Smooth muscle cell (in vitro differentiated cells): ENCODE measurements at regions not wholly inside any gene's neighbourhood (a gene's known extent, or its start where the extent isn't known, plus 50 kb on each side); places are given as distances from the start of the nearest gene placed in this dataset.
"Not testable (repeated sequence)": the region's sequence is repeated elsewhere in the genome, so short reads cannot be mapped to it uniquely, and the experiment has no call there.

Source experiments
- DNase-seq: peaks from one replicate; lab custom pipeline; 2025; ENCODE audit not compliant: unreplicated experiment; lab: John Stamatoyannopoulos, UW
- H2AFZ ChIP-seq: fragments of 200-600 bp; sonication (generic); 2 replicates; pipeline ENCODE4 v1.6.0; 2016; ENCODE audit warnings: antibody characterized with exemption, low read depth, mild to moderate bottlenecking
- H3F3A ChIP-seq: fragments of 200-600 bp; sonication (generic); 2 replicates; pipeline ENCODE4 v1.6.0; 2017; ENCODE audit warnings: antibody characterized with exemption, low read depth
- H3K27ac ChIP-seq: fragments of 200-600 bp; sonication (generic); 2 replicates; pipeline ENCODE4 v1.5.1; 2016; ENCODE audit warnings: low read depth, mild to moderate bottlenecking
- H3K27me3 ChIP-seq: fragments of 200-600 bp; sonication (generic); 2 replicates; pipeline ENCODE4 v1.6.1; 2016; ENCODE audit warnings: low read depth, mild to moderate bottlenecking
- H3K36me3 ChIP-seq: fragments of 200-600 bp; sonication (generic); 2 replicates; pipeline ENCODE4 v1.5.1; 2016; ENCODE audit warnings: low read depth
- H3K4me1 ChIP-seq: fragments of 200-600 bp; sonication (generic); 2 replicates; pipeline ENCODE4 v1.5.1; 2016; ENCODE audit warnings: low read depth
- H3K4me2 ChIP-seq: fragments of 200-600 bp; sonication (generic); 2 replicates; pipeline ENCODE4 v1.6.0; 2016; ENCODE audit warnings: mild to moderate bottlenecking
- H3K4me3 ChIP-seq: fragments of 200-600 bp; sonication (generic); 2 replicates; pipeline ENCODE4 v1.5.1; 2016; ENCODE audit warnings: mild to moderate bottlenecking
- H3K79me2 ChIP-seq: fragments of 200-600 bp; sonication (generic); 2 replicates; pipeline ENCODE4 v1.6.0; 2016; ENCODE audit warnings: low read depth, mild to moderate bottlenecking
- H3K9ac ChIP-seq: fragments of 200-600 bp; sonication (generic); 2 replicates; pipeline ENCODE4 v1.6.0; 2016; ENCODE audit warnings: low read depth
- H3K9me3 ChIP-seq: fragments of 200-600 bp; sonication (generic); replicated peaks from 2 replicates; pipeline ENCODE4 v1.5.1; 2016; ENCODE audit warnings: low read depth
- H4K20me1 ChIP-seq: fragments of 200-600 bp; sonication (generic); 2 replicates; pipeline ENCODE4 v1.6.0; 2016; ENCODE audit warnings: low read depth
- CTCF ChIP-seq: fragments of 200-600 bp; sonication (generic); IDR thresholded peaks from 2 replicates; pipeline ENCODE4 v1.5.1; 2017; ENCODE audit warnings: borderline replicate concordance, mild to moderate bottlenecking, antibody characterized with exemption; ENCODE audit not compliant: insufficient read depth, poor library complexity, severe bottlenecking
- WGBS: methylation state at CpG from one replicate; pipeline ENCODE4 v1.1.7; 2016; ENCODE audit warnings: low lambda C conversion rate; 5-methylcytosine and 5-hydroxymethylcytosine counted together

DNA sequence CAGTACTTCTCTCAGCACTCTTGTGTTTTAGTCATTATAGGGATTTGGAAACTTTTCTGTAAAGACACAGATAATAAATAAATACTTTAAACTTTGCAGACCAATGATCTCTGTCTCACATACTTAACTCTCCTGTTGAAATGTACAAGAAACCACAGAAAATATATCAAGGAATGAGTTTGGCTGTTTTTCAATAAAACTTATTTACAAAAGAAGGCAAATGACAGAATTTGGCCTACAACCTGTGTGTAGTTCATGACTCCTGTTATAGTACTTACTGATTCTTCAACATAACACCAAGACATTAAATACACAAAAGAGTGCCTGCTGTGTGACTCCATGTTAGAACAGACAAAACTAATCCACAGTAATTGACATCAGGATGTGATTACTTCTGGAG, 510.0 kb upstream of the PHF14 start:
- Histone ChIP-seq H3K9ac (no peak overlapping the region), H3K36me3 (no peaks in the 10 kb centered on the region)
- TF ChIP-seq CTCF: no peak

DNA sequence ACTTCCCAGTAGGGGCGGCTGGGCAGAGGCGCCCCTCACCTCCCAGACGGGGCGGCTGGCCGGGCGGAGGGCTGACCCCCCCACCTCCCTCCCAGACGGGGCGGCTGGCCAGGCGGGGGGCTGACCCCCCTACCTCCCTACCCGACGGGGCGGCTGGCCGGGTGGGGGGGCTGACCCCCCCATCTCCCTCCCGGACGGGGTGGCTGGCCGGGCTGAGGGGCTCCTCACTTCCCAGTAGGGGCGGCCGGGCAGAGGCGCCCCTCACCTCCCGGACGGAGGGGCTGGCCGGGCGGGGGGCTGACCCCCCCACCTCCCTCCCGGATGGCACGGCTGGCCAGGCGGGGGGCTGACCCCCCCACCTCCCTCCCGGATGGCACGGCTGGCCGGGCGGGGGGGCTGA, 508.1 kb upstream of the PHF14 start:
- not testable (repeated sequence) for H4K20me1 ChIP-seq, H3K4me1 ChIP-seq, H2AFZ ChIP-seq, H3K27me3 ChIP-seq, H3K36me3 ChIP-seq, H3K79me2 ChIP-seq, H3K9me3 ChIP-seq, H3K9ac ChIP-seq, H3K4me3 ChIP-seq, H3F3A ChIP-seq, DNase-seq, H3K27ac ChIP-seq, H3K4me2 ChIP-seq
- no CpG with 5 or more reads among the region's 30 CpGs for WGBS

More for the DNA sequence above, 510.0 kb upstream of the PHF14 start:
- no peaks in the 10 kb centered on the region for H3K4me1 ChIP-seq
- no peak overlapping the region for H3K4me2 ChIP-seq
- no peak overlapping the region for H2AFZ ChIP-seq
- no peaks in the 10 kb centered on the region for H3K79me2 ChIP-seq
- H3K9me3 ChIP-seq: no peaks in the 10 kb centered on the region
- no peak for DNase-seq
- H3K27me3 ChIP-seq: no peaks in the 10 kb centered on the region
- H4K20me1 ChIP-seq: no peaks in the 10 kb centered on the region
- no peak overlapping the region for H3K4me3 ChIP-seq
- no peaks in the 10 kb centered on the region for H3F3A ChIP-seq
- no peak overlapping the region for H3K27ac ChIP-seq

DNA sequence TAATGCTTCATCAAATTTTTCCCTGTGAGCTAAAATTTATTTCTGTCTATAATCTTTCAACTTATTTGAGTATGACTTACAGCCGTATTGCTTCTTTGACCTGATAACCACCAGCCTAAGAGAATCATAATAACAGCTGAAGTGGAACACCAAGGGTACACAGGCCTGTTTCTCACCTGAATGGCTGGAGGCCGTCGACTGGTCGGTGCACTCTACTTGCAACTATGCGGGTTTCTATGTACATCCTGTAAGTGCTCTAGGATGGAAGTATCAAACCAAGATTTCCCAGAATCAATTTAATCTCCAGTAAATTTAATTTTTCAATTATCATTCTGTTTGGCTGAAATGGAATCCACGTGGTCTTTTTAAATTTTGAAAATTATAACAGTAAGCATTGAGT, 504.8 kb upstream of the PHF14 start:
- no peak for DNase-seq
- H3K79me2 ChIP-seq: no peaks in the 10 kb centered on the region
- H3K9ac ChIP-seq: no peak overlapping the region
- WGBS: 79% methylated on average over 6 of the region's 6 CpGs
- H3K4me3 ChIP-seq: no peak overlapping the region
- no peaks in the 10 kb centered on the region for H3K4me1 ChIP-seq
- no peaks in the 10 kb centered on the region for H3K9me3 ChIP-seq
- no peaks in the 10 kb centered on the region for H3F3A ChIP-seq
- H4K20me1 ChIP-seq: no peaks in the 10 kb centered on the region
- no peaks in the 10 kb centered on the region for H3K27me3 ChIP-seq
- no peak overlapping the region for H3K27ac ChIP-seq
- H3K36me3 ChIP-seq: no peaks in the 10 kb centered on the region
- TF ChIP-seq CTCF: no peak
- H2AFZ ChIP-seq: no peak overlapping the region
- no peak overlapping the region for H3K4me2 ChIP-seq

- H4K20me1 ChIP-seq: no peaks in the 10 kb centered on the region
- H3K36me3 ChIP-seq: no peaks in the 10 kb centered on the region
- no peak overlapping the region for H3K27ac ChIP-seq
- no peak overlapping the region for H3K4me2 ChIP-seq
- H3K79me2 ChIP-seq: no peaks in the 10 kb centered on the region
- H3F3A ChIP-seq: no peaks in the 10 kb centered on the region
- no peaks in the 10 kb centered on the region for H3K4me1 ChIP-seq
- no peaks in the 10 kb centered on the region for H3K27me3 ChIP-seq
- TF ChIP-seq CTCF: no peak
- no peak overlapping the region for H3K4me3 ChIP-seq
- H3K9me3 ChIP-seq: no peaks in the 10 kb centered on the region
- DNase-seq: no peak
- no peak overlapping the region for H3K9ac ChIP-seq
- no peak overlapping the region for H2AFZ ChIP-seq
- WGBS: 77% methylated on average over 7 of the region's 7 CpGs
Observed at GRCh38 chr7:10469476-10469875, 504.2 kb upstream of the PHF14 start.
